Loucy (cell line): ENCODE measurements at regions not wholly inside any gene's neighbourhood (a gene's known extent, or its start where the extent isn't known, plus 50 kb on each side); places are given as distances from the start of the nearest gene placed in this dataset.

Experiments used
- H2AFZ ChIP-seq: fragments of 200-600 bp; sonication (generic); 2 replicates; pipeline ENCODE4 v1.6.0; 2016; ENCODE audit warnings: antibody characterized with exemption, mild to moderate bottlenecking, low read length, moderate library complexity
- H3F3A ChIP-seq: fragments of 200-600 bp; 2 replicates; pipeline ENCODE4 v1.6.0; 2016; ENCODE audit warnings: antibody characterized with exemption, low read depth, mild to moderate bottlenecking
- H3K27me3 ChIP-seq: fragments of 200-600 bp; sonication (generic); 2 replicates; pipeline ENCODE4 v1.6.1; 2014; ENCODE audit warnings: low read length, mild to moderate bottlenecking; ENCODE audit not compliant: insufficient read depth, poor library complexity, severe bottlenecking
- H3K36me3 ChIP-seq: fragments of 200-600 bp; sonication (generic); 2 replicates; pipeline ENCODE4 v1.6.1; 2016; ENCODE audit warnings: low read length; ENCODE audit not compliant: insufficient read depth
- H3K4me1 ChIP-seq: fragments of 200-600 bp; sonication (generic); 2 replicates; pipeline ENCODE4 v1.5.1; 2014; ENCODE audit warnings: low read length, mild to moderate bottlenecking; ENCODE audit not compliant: insufficient read depth, poor library complexity, severe bottlenecking
- H3K4me2 ChIP-seq: fragments of 200-600 bp; sonication (generic); 2 replicates; pipeline ENCODE4 v1.6.0; 2014; ENCODE audit warnings: antibody characterized with exemption, low read length, low read depth, mild to moderate bottlenecking; ENCODE audit not compliant: poor library complexity, severe bottlenecking
- H3K4me3 ChIP-seq: fragments of 200-600 bp; sonication (generic); 2 replicates; pipeline ENCODE4 v1.5.1; 2014; ENCODE audit warnings: low read length, mild to moderate bottlenecking, mixed read lengths; ENCODE audit not compliant: poor library complexity, severe bottlenecking
- H3K79me2 ChIP-seq: fragments of 200-600 bp; sonication (generic); 2 replicates; pipeline ENCODE4 v1.6.1; 2014; ENCODE audit warnings: low read length; ENCODE audit not compliant: insufficient read depth
- H3K9ac ChIP-seq: fragments of 200-600 bp; sonication (generic); 2 replicates; pipeline ENCODE4 v1.6.0; 2014; ENCODE audit warnings: mild to moderate bottlenecking, low read depth, low read length, moderate library complexity; ENCODE audit not compliant: poor library complexity, severe bottlenecking
- H3K9me2 ChIP-seq: fragments of 200-600 bp; sonication (generic); replicated peaks from 2 replicates; pipeline ENCODE4 v1.6.1; 2016; ENCODE audit warnings: low read depth, low read length, mixed read lengths
- H3K9me3 ChIP-seq: fragments of 200-600 bp; sonication (generic); 2 replicates; pipeline ENCODE4 v1.6.1; 2014; ENCODE audit warnings: mild to moderate bottlenecking, antibody characterized with exemption, low read length, low read depth; ENCODE audit not compliant: insufficient read depth
- H4K20me1 ChIP-seq: fragments of 200-600 bp; sonication (generic); 2 replicates; pipeline ENCODE4 v1.6.0; 2014; ENCODE audit warnings: antibody characterized with exemption, low read length, mild to moderate bottlenecking; ENCODE audit not compliant: insufficient read depth, poor library complexity, severe bottlenecking
- EZH2phosphoT487 ChIP-seq: fragments of 200-600 bp; IDR thresholded peaks from 2 replicates; pipeline ENCODE4 v1.6.1; 2018; ENCODE audit warnings: antibody characterized with exemption, mild to moderate bottlenecking, moderate library complexity, borderline replicate concordance
- TF ChIP-seq, protein P1 (sequence below): fragments of 200-600 bp; sonication (generic); conservative IDR thresholded peaks from 2 replicates; pipeline ENCODE4 v1.5.1; 2014; ENCODE audit warnings: mild to moderate bottlenecking, antibody characterized with exemption, low read length

GRCh38 chr4:135194477-135194876 is 992.9 kb upstream of the PABPC4L start:
- Histone ChIP-seq H4K20me1 (no peaks in the 10 kb centered on the region), H3K4me1 (no peaks in the 10 kb centered on the region), H3K79me2 (no peaks in the 10 kb centered on the region), H3K9ac (no peak overlapping the region), H3K4me3 (no peak overlapping the region), H3K9me2 (no peaks in the 10 kb centered on the region), H3K36me3 (no peaks in the 10 kb centered on the region), H3K27me3 (no peaks in the 10 kb centered on the region), H3K4me2 (no peak overlapping the region), H3F3A (no peaks in the 10 kb centered on the region), H2AFZ (no peak overlapping the region), H3K9me3 (no peaks in the 10 kb centered on the region; the same call in 1 of the 2 replicates)
- no peak for TF ChIP-seq EZH2phosphoT487
- TF ChIP-seq, protein P1, sequence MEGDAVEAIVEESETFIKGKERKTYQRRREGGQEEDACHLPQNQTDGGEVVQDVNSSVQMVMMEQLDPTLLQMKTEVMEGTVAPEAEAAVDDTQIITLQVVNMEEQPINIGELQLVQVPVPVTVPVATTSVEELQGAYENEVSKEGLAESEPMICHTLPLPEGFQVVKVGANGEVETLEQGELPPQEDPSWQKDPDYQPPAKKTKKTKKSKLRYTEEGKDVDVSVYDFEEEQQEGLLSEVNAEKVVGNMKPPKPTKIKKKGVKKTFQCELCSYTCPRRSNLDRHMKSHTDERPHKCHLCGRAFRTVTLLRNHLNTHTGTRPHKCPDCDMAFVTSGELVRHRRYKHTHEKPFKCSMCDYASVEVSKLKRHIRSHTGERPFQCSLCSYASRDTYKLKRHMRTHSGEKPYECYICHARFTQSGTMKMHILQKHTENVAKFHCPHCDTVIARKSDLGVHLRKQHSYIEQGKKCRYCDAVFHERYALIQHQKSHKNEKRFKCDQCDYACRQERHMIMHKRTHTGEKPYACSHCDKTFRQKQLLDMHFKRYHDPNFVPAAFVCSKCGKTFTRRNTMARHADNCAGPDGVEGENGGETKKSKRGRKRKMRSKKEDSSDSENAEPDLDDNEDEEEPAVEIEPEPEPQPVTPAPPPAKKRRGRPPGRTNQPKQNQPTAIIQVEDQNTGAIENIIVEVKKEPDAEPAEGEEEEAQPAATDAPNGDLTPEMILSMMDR, result no peak

DNA sequence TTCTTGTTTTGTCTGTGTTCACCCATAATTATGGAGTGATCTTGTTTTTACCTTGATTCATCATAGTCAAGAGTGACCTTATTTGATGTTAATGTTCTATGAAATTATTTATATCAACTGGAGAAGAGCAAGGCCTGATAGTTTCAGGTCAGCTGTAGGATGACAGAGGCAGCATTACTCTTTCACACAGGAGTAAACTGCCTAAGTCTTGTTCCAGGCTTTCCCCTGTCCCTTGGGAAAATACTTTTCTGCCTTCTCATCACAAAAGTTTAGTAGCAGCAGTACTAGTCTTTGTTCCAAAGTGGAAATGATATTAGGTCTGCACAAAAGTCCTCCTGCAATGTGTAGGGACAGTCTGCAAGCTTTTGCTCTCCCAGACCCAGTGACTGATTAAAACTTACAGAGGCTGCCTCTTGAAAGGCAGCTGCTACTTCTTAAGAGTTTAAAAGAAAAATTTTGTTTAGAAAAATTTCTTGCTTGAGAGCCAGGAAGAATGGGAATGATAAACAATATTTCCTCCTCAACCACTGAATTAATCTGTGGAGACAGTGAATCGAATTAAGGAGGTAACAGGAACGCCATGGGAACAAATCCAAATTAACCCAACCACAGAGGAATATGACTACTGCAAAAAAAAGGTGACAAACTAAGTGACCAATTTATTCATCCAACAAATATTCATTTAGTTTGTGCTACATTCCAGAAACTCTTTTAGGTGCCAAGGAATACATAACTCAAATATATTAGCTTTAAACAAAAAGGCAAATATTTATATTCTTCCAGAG is 991.4 kb upstream of the PABPC4L start:
- Histone ChIP-seq H3K4me1 (no peaks in the 10 kb centered on the region), H3K36me3 (no peaks in the 10 kb centered on the region), H3K9me2 (no peaks in the 10 kb centered on the region), H3K9ac (no peak overlapping the region), H3K4me2 (no peak overlapping the region), H4K20me1 (no peaks in the 10 kb centered on the region), H3K79me2 (no peaks in the 10 kb centered on the region), H3K9me3 (no peaks in the 10 kb centered on the region; the same call in 1 of the 2 replicates), H3K4me3 (no peak overlapping the region), H3K27me3 (no peaks in the 10 kb centered on the region), H3F3A (no peaks in the 10 kb centered on the region), H2AFZ (no peak overlapping the region)
- TF ChIP-seq, protein P1, result no peak
- no peak for TF ChIP-seq EZH2phosphoT487

DNA sequence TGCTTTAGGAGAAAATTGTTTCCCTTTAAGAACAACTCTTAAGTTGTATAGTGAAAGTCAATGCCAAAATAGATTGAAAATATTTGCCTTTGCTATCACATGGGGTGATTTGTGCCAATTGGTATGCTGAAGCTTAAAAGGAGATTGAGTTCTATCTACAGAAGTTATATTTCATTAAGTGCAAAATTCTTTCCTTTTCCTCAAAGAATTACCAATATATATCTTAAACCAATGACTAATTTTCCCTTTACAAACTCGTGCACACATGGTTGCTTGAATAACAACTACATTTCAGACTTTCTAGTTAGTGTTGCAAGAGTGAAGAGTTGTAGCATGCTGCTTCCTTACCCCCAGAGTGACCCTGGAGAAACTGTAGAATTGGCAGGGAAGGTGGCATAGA is 990.0 kb upstream of the PABPC4L start:
- no peak overlapping the region for H3K4me2 ChIP-seq
- H4K20me1 ChIP-seq, result no peaks in the 10 kb centered on the region
- no peaks in the 10 kb centered on the region for H3K79me2 ChIP-seq
- no peak overlapping the region for H3K9ac ChIP-seq
- TF ChIP-seq, protein P1, result no peak
- TF ChIP-seq EZH2phosphoT487, result no peak
- no peak overlapping the region for H2AFZ ChIP-seq
- H3K4me1 ChIP-seq, result no peaks in the 10 kb centered on the region
- no peaks in the 10 kb centered on the region for H3K27me3 ChIP-seq
- H3K9me2 ChIP-seq, result no peaks in the 10 kb centered on the region
- no peaks in the 10 kb centered on the region for H3F3A ChIP-seq
- no peaks in the 10 kb centered on the region for H3K36me3 ChIP-seq
- H3K9me3 ChIP-seq, result no peaks in the 10 kb centered on the region; the same call in 1 of the 2 replicates
- H3K4me3 ChIP-seq, result no peak overlapping the region
